GM23338 (cell line): ENCODE measurements at regions not wholly inside any gene's neighbourhood (a gene's known extent, or its start where the extent isn't known, plus 50 kb on each side); places are given as distances from the start of the nearest gene placed in this dataset.

ENCODE experiments used
- ATAC-seq: fragments of 200-7000 bp; cut with Tn5 transposase; 3 replicates; pipeline ENCODE4 v1.9.1; 2020
- DNase-seq: peaks from one replicate; pipeline ENCODE4 v3.0.0-alpha.2; 2015; ENCODE audit warnings: low spot score
- H2AFZ ChIP-seq: fragments of 200-600 bp; sonication (generic); 2 replicates; pipeline ENCODE4 v1.8.0; 2016; ENCODE audit warnings: antibody characterized with exemption, mild to moderate bottlenecking, moderate library complexity
- H3F3A ChIP-seq: fragments of 200-600 bp; sonication (generic); replicated peaks from 2 replicates; pipeline ENCODE4 v1.8.0; 2017; ENCODE audit warnings: antibody characterized with exemption, mixed run types, low read depth
- H3K27ac ChIP-seq: fragments of 200-600 bp; sonication (generic); 2 replicates; pipeline ENCODE4 v1.6.1; 2016; ENCODE audit warnings: low read depth
- H3K27me3 ChIP-seq: fragments of 200-600 bp; sonication (generic); 2 replicates; pipeline ENCODE4 v1.8.0; 2016; ENCODE audit warnings: mild to moderate bottlenecking, mixed run types, moderate library complexity; ENCODE audit not compliant: insufficient read depth
- H3K36me3 ChIP-seq: fragments of 200-600 bp; sonication (generic); 2 replicates; pipeline ENCODE4 v1.8.0; 2016; ENCODE audit warnings: mild to moderate bottlenecking; ENCODE audit not compliant: insufficient read depth
- H3K4me1 ChIP-seq: fragments of 200-600 bp; sonication (generic); 2 replicates; pipeline ENCODE4 v1.8.0; 2016; ENCODE audit warnings: mild to moderate bottlenecking, moderate library complexity; ENCODE audit not compliant: insufficient read depth
- H3K4me2 ChIP-seq: fragments of 200-600 bp; sonication (generic); 2 replicates; pipeline ENCODE4 v1.7.1; 2017; ENCODE audit warnings: mixed run types
- H3K4me3 ChIP-seq: fragments of 200-600 bp; sonication (generic); 2 replicates; pipeline ENCODE4 v1.6.1; 2016; ENCODE audit warnings: mixed run types
- H3K79me2 ChIP-seq: fragments of 200-600 bp; sonication (generic); replicated peaks from 2 replicates; pipeline ENCODE4 v1.8.0; 2017; ENCODE audit warnings: mild to moderate bottlenecking; ENCODE audit not compliant: insufficient read depth
- H3K9me2 ChIP-seq: fragments of 200-600 bp; sonication (generic); 2 replicates; pipeline ENCODE4 v1.8.0; 2017; ENCODE audit not compliant: insufficient read depth
- H4K20me1 ChIP-seq: fragments of 200-600 bp; sonication (generic); replicated peaks from 2 replicates; pipeline ENCODE4 v1.8.0; 2017; ENCODE audit warnings: mild to moderate bottlenecking; ENCODE audit not compliant: insufficient read depth
- H3K27ac Mint-ChIP-seq: 2 replicates; pipeline ENCODE4 v1.8.0; 2020; ENCODE audit warnings: inconsistent platforms, mild to moderate bottlenecking, moderate library complexity, mixed read lengths
- H3K27me3 Mint-ChIP-seq: 3 replicates; pipeline ENCODE4 v1.8.0; 2022; ENCODE audit warnings: low read depth, mild to moderate bottlenecking, moderate library complexity, mixed read lengths, inconsistent platforms; ENCODE audit not compliant: insufficient read depth, poor library complexity
- H3K36me3 Mint-ChIP-seq: 3 replicates; pipeline ENCODE4 v1.8.0; 2021; ENCODE audit warnings: low read depth, mild to moderate bottlenecking, inconsistent platforms, moderate library complexity, mixed read lengths
- H3K4me1 Mint-ChIP-seq: 3 replicates; pipeline ENCODE4 v1.8.0; 2020; ENCODE audit warnings: mild to moderate bottlenecking, inconsistent platforms, mixed read lengths
- H3K4me3 Mint-ChIP-seq: 3 replicates; pipeline ENCODE4 v1.8.0; 2021; ENCODE audit warnings: moderate library complexity, mild to moderate bottlenecking, inconsistent platforms, mixed read lengths
- H3K9me3 Mint-ChIP-seq: 3 replicates; pipeline ENCODE4 v1.8.0; 2020; ENCODE audit warnings: moderate library complexity, mild to moderate bottlenecking, inconsistent platforms, mixed read lengths
- CREB1 ChIP-seq: fragments of 250-450 bp; sonication (Bioruptor Pico); IDR thresholded peaks from 2 replicates; pipeline ENCODE4 v1.5.0; 2020; ENCODE audit warnings: low read depth, mild to moderate bottlenecking, moderate library complexity
- CTCF ChIP-seq, 2 experiments: fragments of 200-600 bp in 1 of 2; sonication (generic) in 1 of 2; conservative IDR thresholded peaks; 2 replicates each; pipeline versions ENCODE4 v1.5.1 to v1.6.1; 2016 to 2017; ENCODE audit warnings: antibody characterized with exemption in 2 of 2, low read depth in 2 of 2, mild to moderate bottlenecking in 2 of 2, moderate library complexity in 1 of 2
- ETS1 ChIP-seq: IDR thresholded peaks from 2 replicates; pipeline ENCODE4 v1.6.1; 2016; ENCODE audit warnings: antibody characterized with exemption
- EZH2 ChIP-seq: fragments of 200-600 bp; sonication (generic); IDR thresholded peaks from one replicate; pipeline ENCODE4 v1.8.0; 2017; ENCODE audit warnings: antibody characterized with exemption, mild to moderate bottlenecking, low read depth; ENCODE audit not compliant: unreplicated experiment
- EZH2phosphoT487 ChIP-seq: fragments of 200-600 bp; sonication (generic); IDR thresholded peaks from one replicate; pipeline ENCODE4 v1.8.1; 2018; ENCODE audit warnings: antibody characterized with exemption; ENCODE audit not compliant: unreplicated experiment
- JUNB ChIP-seq: IDR thresholded peaks from one replicate; pipeline ENCODE4 v1.6.1; 2016; ENCODE audit warnings: antibody characterized with exemption; ENCODE audit not compliant: unreplicated experiment
- NANOG ChIP-seq: IDR thresholded peaks from 2 replicates; pipeline ENCODE4 v1.6.1; 2016; ENCODE audit warnings: antibody characterized with exemption, borderline replicate concordance
- REST ChIP-seq: IDR thresholded peaks from one replicate; pipeline ENCODE4 v1.6.1; 2018; ENCODE audit warnings: antibody characterized with exemption; ENCODE audit not compliant: unreplicated experiment
- STAT1 ChIP-seq: IDR thresholded peaks from one replicate; pipeline ENCODE4 v1.6.1; 2016; ENCODE audit warnings: antibody characterized with exemption; ENCODE audit not compliant: unreplicated experiment
- ZNF331 ChIP-seq: fragments of 250-450 bp; sonication (Bioruptor Pico); IDR thresholded peaks from 2 replicates; pipeline ENCODE4 v1.5.0; 2020; ENCODE audit warnings: low read depth, mild to moderate bottlenecking, moderate library complexity

GRCh38 chr22:22720201-22720723 is 75.8 kb downstream of the GGTLC2 start:
- 0 out of 2 replicates have a peak, but pooled peaks cover 4% of the 10 kb centered on the region for H3K9me2 ChIP-seq
- no peak overlapping the region for H3K27ac Mint-ChIP-seq
- no peaks in the 10 kb centered on the region for H3K36me3 Mint-ChIP-seq
- H3K4me1 Mint-ChIP-seq, result no peaks in the 10 kb centered on the region
- H3K4me3 ChIP-seq, result no peak overlapping the region
- H4K20me1 ChIP-seq, result no peaks in the 10 kb centered on the region; the same call in 1 of the 2 replicates
- H2AFZ ChIP-seq, result peak overlapping the region; percentile 1; the same call in 1 of the 2 replicates
- ATAC-seq, result peak; percentile 99
- TF ChIP-seq CTCF (conservative IDR thresholded peaks at IDR 0.05; ENCODE audit: low read depth in 2 of 2) (peak; percentile 69 to 84), EZH2phosphoT487 (no peak)
- H3K9me3 Mint-ChIP-seq, result no peaks in the 10 kb centered on the region
- no peaks in the 10 kb centered on the region for H3K79me2 ChIP-seq
- H3K36me3 ChIP-seq, result no peaks in the 10 kb centered on the region
- H3K27ac ChIP-seq, result no peak overlapping the region
- peak; percentile 77 for DNase-seq
- H3K27me3 ChIP-seq, result peaks cover 100% of the 10 kb centered on the region
- H3K4me1 ChIP-seq, result no peaks in the 10 kb centered on the region
- H3K4me2 ChIP-seq, result no peak overlapping the region
- peaks cover 61% of the 10 kb centered on the region for H3K27me3 Mint-ChIP-seq
- H3F3A ChIP-seq, result no peaks in the 10 kb centered on the region
- no peak overlapping the region for H3K4me3 Mint-ChIP-seq

GRCh38 chr22:22720724-22721261 is 76.4 kb downstream of the GGTLC2 start:
- H3K4me1 ChIP-seq, result no peaks in the 10 kb centered on the region
- H4K20me1 ChIP-seq, result no peaks in the 10 kb centered on the region; the same call in 1 of the 2 replicates
- H3K4me2 ChIP-seq, result no peak overlapping the region
- no peaks in the 10 kb centered on the region for H3K79me2 ChIP-seq
- H3K27me3 ChIP-seq, result peaks cover 100% of the 10 kb centered on the region
- ATAC-seq (peak; percentile 31; the same call in 2 of the 3 replicates), DNase-seq (no peak)
- H3K9me2 ChIP-seq, result 0 out of 2 replicates have a peak, but pooled peaks cover 4% of the 10 kb centered on the region
- Mint-ChIP-seq H3K27me3 (peaks cover 59% of the 10 kb centered on the region), H3K36me3 (no peaks in the 10 kb centered on the region), H3K4me3 (no peak overlapping the region), H3K27ac (no peak overlapping the region), H3K4me1 (no peaks in the 10 kb centered on the region), H3K9me3 (no peaks in the 10 kb centered on the region)
- H3K36me3 ChIP-seq, result no peaks in the 10 kb centered on the region
- no peak overlapping the region for H3K27ac ChIP-seq
- peak overlapping the region; percentile 1; the same call in 1 of the 2 replicates for H2AFZ ChIP-seq
- TF ChIP-seq JUNB (no peak), ETS1 (no peak)
- no peaks in the 10 kb centered on the region for H3F3A ChIP-seq
- no peak overlapping the region for H3K4me3 ChIP-seq

GRCh38 chr22:22721681-22722354 is 77.4 kb downstream of the GGTLC2 start:
- 0 out of 2 replicates have a peak, but pooled peaks cover 4% of the 10 kb centered on the region for H3K9me2 ChIP-seq
- no peaks in the 10 kb centered on the region for H3F3A ChIP-seq
- no peak overlapping the region for H3K4me2 ChIP-seq
- Mint-ChIP-seq H3K4me3 (no peak overlapping the region), H3K4me1 (no peaks in the 10 kb centered on the region), H3K27me3 (peaks cover 50% of the 10 kb centered on the region), H3K27ac (no peak overlapping the region), H3K36me3 (no peaks in the 10 kb centered on the region), H3K9me3 (no peaks in the 10 kb centered on the region)
- DNase-seq, result no peak
- no peaks in the 10 kb centered on the region for H3K4me1 ChIP-seq
- no peak overlapping the region for H2AFZ ChIP-seq
- H3K27me3 ChIP-seq, result peaks cover 100% of the 10 kb centered on the region
- H3K36me3 ChIP-seq, result no peaks in the 10 kb centered on the region
- no peaks in the 10 kb centered on the region for H3K79me2 ChIP-seq
- no peak for ATAC-seq
- H3K27ac ChIP-seq, result no peak overlapping the region
- H4K20me1 ChIP-seq, result no peaks in the 10 kb centered on the region; the same call in 1 of the 2 replicates
- H3K4me3 ChIP-seq, result no peak overlapping the region
- no peak for TF ChIP-seq ZNF331 (CRISPR knock-in tag)
- TF ChIP-seq NANOG, result no peak
- no peak for TF ChIP-seq EZH2
- TF ChIP-seq STAT1, result no peak
- TF ChIP-seq ETS1, result no peak
- no peak for TF ChIP-seq REST
- no peak for TF ChIP-seq CREB1 (CRISPR knock-in tag)
